ENCODE measurements at regions not wholly inside any gene's neighbourhood (a gene's known extent, or its start where the extent isn't known, plus 50 kb on each side); places are given as distances from the start of the nearest gene placed in this dataset.

- DNase-seq: no peak
Measured at GRCh38 chr5:74251141-74252035, 389.1 kb downstream of the ENC1 start.

GRCh38 chr5:74250304-74251102 is 390.0 kb downstream of the ENC1 start:
- no peak for DNase-seq

- DNase-seq: no peak
Measured at GRCh38 chr5:74248576-74248975, 392.0 kb downstream of the ENC1 start.

GRCh38 chr5:74244406-74244805 is 396.1 kb downstream of the ENC1 start:
- no peak for DNase-seq

GRCh38 chr5:74243634-74244033 is 396.9 kb downstream of the ENC1 start:
- no peak for DNase-seq

- DNase-seq: no peak
Measured at GRCh38 chr5:74242516-74242915, 398.0 kb downstream of the ENC1 start.

GRCh38 chr5:74241751-74242140 is 398.8 kb downstream of the ENC1 start:
- DNase-seq: no peak

- DNase-seq: no peak
Measured at GRCh38 chr5:74240783-74241750, 399.5 kb downstream of the ENC1 start.

GRCh38 chr5:74239261-74239660 is 401.3 kb downstream of the ENC1 start:
- DNase-seq: no peak

GRCh38 chr5:74237571-74238145 is 402.9 kb downstream of the ENC1 start:
- DNase-seq: no peak

GRCh38 chr5:74235552-74235951 is 405.0 kb downstream of the ENC1 start:
- DNase-seq: no peak

- DNase-seq: no peak
Measured at GRCh38 chr5:74233571-74233970, 407.0 kb downstream of the ENC1 start.

- DNase-seq: no peak
Measured at GRCh38 chr5:74233091-74233490, 407.4 kb downstream of the ENC1 start.

GRCh38 chr5:74232276-74232675 is 408.3 kb downstream of the ENC1 start:
- DNase-seq: no peak

GRCh38 chr5:74231697-74232096 is 408.8 kb downstream of the ENC1 start:
- no peak for DNase-seq

- DNase-seq: no peak
Measured at GRCh38 chr5:74226716-74227485, 413.6 kb downstream of the ENC1 start.

- DNase-seq: no peak
Measured at GRCh38 chr5:74225587-74225986, 414.9 kb downstream of the ENC1 start.

GRCh38 chr5:74224331-74224730 is 416.2 kb downstream of the ENC1 start:
- DNase-seq: no peak

- no peak for DNase-seq
Measured at GRCh38 chr5:74222806-74223205, 417.7 kb downstream of the ENC1 start.

GRCh38 chr5:74221413-74221812 is 419.1 kb downstream of the ENC1 start:
- no peak for DNase-seq

- DNase-seq: no peak
Measured at GRCh38 chr5:74216012-74216411, 424.5 kb downstream of the ENC1 start.

- no peak for DNase-seq
Measured at GRCh38 chr5:74212336-74212735, 428.2 kb downstream of the ENC1 start.
